GM12878 (cell line): ENCODE measurements at regions not wholly inside any gene's neighbourhood (a gene's known extent, or its start where the extent isn't known, plus 50 kb on each side); places are given as distances from the start of the nearest gene placed in this dataset.

ENCODE experiments used
- ATAC-seq: fragments of 200-7000 bp; cut with Tn5 transposase; 3 replicates; pipeline ENCODE4 v1.9.1; 2020; ENCODE audit warnings: mild to moderate bottlenecking, moderate library complexity
- BruUV-seq: library from RNA; stranded (reverse); fragments of 400-500 nt; replicated peaks from 2 replicates; lab custom pipeline; 2021; lab: Mats Ljungman, UMichigan
- CTCF ChIA-PET: fragments of 300-600 bp; sonication (Branson Sonifier 250); formaldehyde crosslinking; extraction: SDS; loops from one replicate; lab custom pipeline; 2021; ENCODE audit warnings: inconsistent platforms; lab: Yijun Ruan, JAX
- POLR2A ChIA-PET: fragments of 350-600 bp; formaldehyde crosslinking; extraction: SDS; loops from one replicate; lab custom pipeline; 2021; ENCODE audit warnings: inconsistent platforms; lab: Charles Lee
- RAD21 ChIA-PET: fragments of 300-600 bp; sonication (Branson Sonifier 250); formaldehyde crosslinking; loops from one replicate; lab custom pipeline; 2023; ENCODE audit warnings: antibody characterized with exemption; ENCODE audit not compliant: unreplicated experiment; lab: Charles Lee
- SMC1A ChIA-PET: fragments of 300-600 bp; sonication (Branson Sonifier 250); formaldehyde crosslinking; loops from one replicate; lab custom pipeline; 2023; ENCODE audit not compliant: unreplicated experiment, uncharacterized antibody; lab: Charles Lee
- DNase-seq: peaks from one replicate; pipeline ENCODE4 v3.0.0-alpha.2; 2011; ENCODE audit warnings: low read depth, low spot score
- FAIRE-seq: peaks from 3 replicates; lab custom pipeline; 2011; peaks lifted over from hg19 to GRCh38; lab: Jason Lieb, UNC
- H2AFZ ChIP-seq: 2 replicates; pipeline ENCODE4 v1.6.0; 2011; ENCODE audit warnings: low read depth, low read length, control low read depth; ENCODE audit not compliant: control insufficient read depth
- H3K27ac ChIP-seq: 2 replicates; pipeline ENCODE4 v1.5.1; 2011; ENCODE audit warnings: control low read depth; ENCODE audit not compliant: control insufficient read depth, insufficient read depth
- H3K27me3 ChIP-seq, 2 experiments: replicated peaks in 1 of 2; 2 replicates each; pipeline versions ENCODE4 v1.6.0 to v1.6.1; 2011; ENCODE audit warnings: low read length in 1 of 2; ENCODE audit not compliant: control insufficient read depth in 2 of 2, insufficient read depth in 2 of 2
- H3K36me3 ChIP-seq, 2 experiments: 2 replicates each; pipeline ENCODE4 v1.5.1; 2011; ENCODE audit warnings: low read length in 1 of 2; ENCODE audit not compliant: control insufficient read depth in 2 of 2, insufficient read depth in 2 of 2
- H3K4me1 ChIP-seq: 2 replicates; pipeline ENCODE4 v1.6.1; 2011; ENCODE audit warnings: mild to moderate bottlenecking, low read length, moderate library complexity, mixed read lengths; ENCODE audit not compliant: control insufficient read depth, insufficient read depth
- H3K4me2 ChIP-seq: 2 replicates; pipeline ENCODE4 v1.6.0; 2011; ENCODE audit warnings: control low read depth; ENCODE audit not compliant: control insufficient read depth, insufficient read depth
- H3K4me3 ChIP-seq: fragments of 200-600 bp; sonication (generic); 2 replicates; pipeline ENCODE4 v1.5.1; 2016
- H3K79me2 ChIP-seq: 2 replicates; pipeline ENCODE4 v1.6.0; 2011; ENCODE audit warnings: low read length; ENCODE audit not compliant: control insufficient read depth, insufficient read depth
- H3K9ac ChIP-seq: 2 replicates; pipeline ENCODE4 v1.8.0; 2011; ENCODE audit warnings: low read length, control low read depth, mixed read lengths; ENCODE audit not compliant: control insufficient read depth, insufficient read depth
- H3K9me3 ChIP-seq: replicated peaks from 3 replicates; pipeline ENCODE4 v1.5.1; 2011; ENCODE audit warnings: mild to moderate bottlenecking, low read length; ENCODE audit not compliant: control insufficient read depth, insufficient read depth
- H4K20me1 ChIP-seq: 2 replicates; pipeline ENCODE4 v1.6.0; 2011; ENCODE audit not compliant: control insufficient read depth, insufficient read depth
- ATF2 ChIP-seq: IDR thresholded peaks from 2 replicates; pipeline ENCODE4 v1.6.1; 2012; ENCODE audit warnings: low read length, inconsistent platforms
- ATF3 ChIP-seq: IDR thresholded peaks from 2 replicates; pipeline ENCODE4 v1.6.1; 2011; ENCODE audit warnings: low read depth, mild to moderate bottlenecking, low read length, moderate library complexity, borderline replicate concordance; ENCODE audit errors: extremely low read depth
- ELK1 ChIP-seq: IDR thresholded peaks from 2 replicates; pipeline ENCODE4 v1.6.1; 2012; ENCODE audit warnings: low read depth, low read length, improper control_type of control experiment
- IRF4 ChIP-seq: IDR thresholded peaks from 2 replicates; pipeline ENCODE4 v1.6.1; 2011; ENCODE audit warnings: low read depth, low read length
- MEF2B ChIP-seq: fragments of 450-650 bp; IDR thresholded peaks from 2 replicates; pipeline ENCODE4 v1.6.1; 2018; ENCODE audit warnings: mild to moderate bottlenecking, moderate library complexity; ENCODE audit not compliant: partially characterized antibody, poor library complexity, severe bottlenecking
- MTA3 ChIP-seq: IDR thresholded peaks from 2 replicates; pipeline ENCODE4 v1.6.1; 2012; ENCODE audit warnings: low read length, inconsistent platforms, borderline replicate concordance
- NFXL1 ChIP-seq: fragments of 450-650 bp; IDR thresholded peaks from 2 replicates; pipeline ENCODE4 v1.6.1; 2017; ENCODE audit warnings: antibody characterized with exemption, mild to moderate bottlenecking, borderline replicate concordance
- SPI1 ChIP-seq: IDR thresholded peaks from 2 replicates; pipeline ENCODE4 v1.6.1; 2011; ENCODE audit warnings: low read depth, mild to moderate bottlenecking, low read length, moderate library complexity, borderline replicate concordance; ENCODE audit not compliant: insufficient read depth
- STAT3 ChIP-seq: IDR thresholded peaks from 2 replicates; pipeline ENCODE4 v1.6.1; 2011; ENCODE audit warnings: low read depth, low read length, improper control_type of control experiment
- WRNIP1 ChIP-seq: IDR thresholded peaks from 2 replicates; pipeline ENCODE4 v1.6.1; 2011; ENCODE audit warnings: low read depth, low read length, improper control_type of control experiment, borderline replicate concordance
- WGBS: methylation state at CpG from one replicate; pipeline ENCODE4 v1.1.6; 2016; ENCODE audit warnings: low lambda C conversion rate; ENCODE audit not compliant: insufficient replicate concordance, insufficient coverage; ENCODE audit errors: missing lambda C conversion rate; 5-methylcytosine and 5-hydroxymethylcytosine counted together
- in situ Hi-C: fragments of 300-500 bp; cut with MboI; formaldehyde crosslinking; loops from 9 replicates; pipeline ENCODE4 v1.14.3; 2018; ENCODE audit warnings: mixed read lengths
- intact Hi-C: fragments of 100-400 bp; cut with micrococcal nuclease; formaldehyde crosslinking; loops from one replicate; pipeline ENCODE4 v1.14.2; 2022; ENCODE audit not compliant: unreplicated experiment

GRCh38 chr14:34023824-34024767 lies 73.2 kb upstream of the EGLN3 start (continued):
- no peak for TF ChIP-seq ELK1
- TF ChIP-seq NFXL1 = no peak

GRCh38 chr14:34021096-34021495 lies 70.2 kb upstream of the EGLN3 start:
- ChIA-PET CTCF (interaction anchor here (1.0 to 2.6 kb wide), 5 partner anchors 14 to 78 kb away, joined by 3 to 8 read pairs (median 4); no protein-coding TSS in a partner anchor), POLR2A (no interaction called here)
- no peak for FAIRE-seq

More at GRCh38 chr14:34021096-34021495, 70.2 kb upstream of the EGLN3 start:
- no peak overlapping the region for H3K4me2 ChIP-seq
- ChIA-PET RAD21 (interaction anchor here (1.1 to 3.1 kb wide), 6 partner anchors 18 to 178 kb away, joined by 3 to 14 read pairs (median 4); no protein-coding TSS in a partner anchor), SMC1A (interaction anchor here (1.9 to 10.9 kb wide), 7 partner anchors 11 to 76 kb away, joined by 4 to 90 read pairs (median 28); no protein-coding TSS in a partner anchor)
- H3K27me3 ChIP-seq = no peaks in the 10 kb centered on the region
- no peaks in the 10 kb centered on the region; the same call in 1 of the 2 replicates for H3K79me2 ChIP-seq
- H2AFZ ChIP-seq = no peak overlapping the region
- no TSS peak for BruUV-seq
- DNase-seq (no peak), ATAC-seq (no peak)
- WGBS = 66% methylated on average over 3 of the region's 3 CpGs
- H3K9ac ChIP-seq = no peak overlapping the region
- H4K20me1 ChIP-seq = no peaks in the 10 kb centered on the region
- no peaks in the 10 kb centered on the region; the same call in 1 of the 2 replicates for H3K4me1 ChIP-seq
- intact Hi-C loops (no loop called here), in situ Hi-C loops (no loop called here)
- no peak for TF ChIP-seq SPI1
- no peak for TF ChIP-seq MEF2B
- no peak for TF ChIP-seq MTA3
- TF ChIP-seq ATF2 = no peak
- TF ChIP-seq IRF4 = no peak
- TF ChIP-seq WRNIP1 = no peak
- TF ChIP-seq ATF3 = no peak
- no peak for TF ChIP-seq STAT3
- TF ChIP-seq ELK1 = no peak
- H3K9me3 ChIP-seq = no peaks in the 10 kb centered on the region
- no peak overlapping the region for H3K27ac ChIP-seq
- H3K4me3 ChIP-seq = no peak overlapping the region
- H3K36me3 ChIP-seq = no peaks in the 10 kb centered on the region
